NCI-H187 (cell line): ENCODE measurements at regions not wholly inside any gene's neighbourhood (a gene's known extent, or its start where the extent isn't known, plus 50 kb on each side); places are given as distances from the start of the nearest gene placed in this dataset.
"Not testable (repeated sequence)": the region's sequence is repeated elsewhere in the genome, so short reads cannot be mapped to it uniquely, and the experiment has no call there.

Source experiments
- DNase-seq, 2 experiments: peaks; one replicate each; lab custom pipeline; 2025; lab: John Stamatoyannopoulos, UW

DNA sequence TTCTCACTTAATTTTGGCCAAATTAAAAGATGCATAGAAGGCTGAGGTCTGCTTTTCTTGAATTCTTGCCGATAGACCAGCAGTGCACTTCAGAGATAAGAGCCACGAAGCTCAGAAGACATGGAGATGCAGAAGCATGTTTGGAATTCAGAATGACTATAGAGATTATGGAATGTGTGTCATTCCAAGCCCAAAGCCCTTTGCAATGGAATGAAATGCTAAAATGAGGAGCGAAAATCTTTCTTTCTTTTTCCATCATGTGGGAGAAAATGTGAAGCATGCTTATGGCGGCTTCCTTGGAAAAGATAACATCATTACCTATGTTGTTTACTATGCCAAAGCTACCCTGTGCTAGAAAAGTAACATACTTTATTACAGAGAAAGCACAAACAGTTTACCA, 257.0 kb upstream of the RNF32 start:
- no peak for DNase-seq

DNA sequence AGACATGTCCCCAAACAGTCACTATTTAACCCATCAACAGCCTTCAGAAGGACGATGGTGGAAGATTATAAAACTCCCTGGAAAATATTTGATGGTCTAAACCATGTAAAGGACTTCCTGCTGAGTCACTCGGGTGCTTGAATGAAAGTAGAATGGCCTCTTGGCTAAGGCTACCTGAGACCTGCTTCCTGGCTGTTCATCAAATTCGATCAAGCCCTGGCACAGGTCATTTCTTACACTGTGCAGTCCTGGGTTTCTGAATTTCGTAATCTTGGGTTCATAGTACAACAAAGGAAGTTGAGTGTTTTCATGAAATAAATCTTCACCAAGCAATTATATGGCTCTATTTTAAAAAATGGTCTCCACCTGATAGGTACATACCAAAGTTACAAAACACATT, 260.3 kb upstream of the RNF32 start:
- no peak for DNase-seq

- no peak for DNase-seq
Observed at GRCh38 chr7:156379324-156380070, 261.1 kb upstream of the RNF32 start.

GRCh38 chr7:156378806-156379205, 261.8 kb upstream of the RNF32 start:
- DNase-seq = no peak

- DNase-seq = no peak
Observed at GRCh38 chr7:156376317-156376716, 264.3 kb upstream of the RNF32 start.

- no peak for DNase-seq
Observed at GRCh38 chr7:156374335-156374734, 266.2 kb upstream of the RNF32 start.

DNA sequence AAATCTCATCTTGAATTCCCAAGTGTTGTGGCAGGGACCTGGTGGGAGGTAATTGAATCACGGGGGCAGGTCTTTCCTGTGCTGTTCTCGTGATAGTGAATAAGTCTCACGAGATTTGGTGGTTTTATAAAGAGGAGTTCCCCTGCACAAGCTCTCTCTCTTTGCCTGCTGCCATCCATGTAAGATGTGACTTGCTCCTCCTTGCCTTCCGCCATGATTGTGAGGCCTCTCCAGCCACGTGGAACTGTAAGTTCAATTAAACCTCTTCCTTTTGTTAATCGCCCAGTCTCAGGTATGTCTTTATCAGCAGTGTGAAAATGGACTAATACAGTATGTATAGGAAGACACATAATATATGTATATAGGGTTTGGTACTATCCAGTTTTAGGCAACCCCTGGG, 270.6 kb upstream of the RNF32 start:
- DNase-seq = not testable (repeated sequence)

DNA sequence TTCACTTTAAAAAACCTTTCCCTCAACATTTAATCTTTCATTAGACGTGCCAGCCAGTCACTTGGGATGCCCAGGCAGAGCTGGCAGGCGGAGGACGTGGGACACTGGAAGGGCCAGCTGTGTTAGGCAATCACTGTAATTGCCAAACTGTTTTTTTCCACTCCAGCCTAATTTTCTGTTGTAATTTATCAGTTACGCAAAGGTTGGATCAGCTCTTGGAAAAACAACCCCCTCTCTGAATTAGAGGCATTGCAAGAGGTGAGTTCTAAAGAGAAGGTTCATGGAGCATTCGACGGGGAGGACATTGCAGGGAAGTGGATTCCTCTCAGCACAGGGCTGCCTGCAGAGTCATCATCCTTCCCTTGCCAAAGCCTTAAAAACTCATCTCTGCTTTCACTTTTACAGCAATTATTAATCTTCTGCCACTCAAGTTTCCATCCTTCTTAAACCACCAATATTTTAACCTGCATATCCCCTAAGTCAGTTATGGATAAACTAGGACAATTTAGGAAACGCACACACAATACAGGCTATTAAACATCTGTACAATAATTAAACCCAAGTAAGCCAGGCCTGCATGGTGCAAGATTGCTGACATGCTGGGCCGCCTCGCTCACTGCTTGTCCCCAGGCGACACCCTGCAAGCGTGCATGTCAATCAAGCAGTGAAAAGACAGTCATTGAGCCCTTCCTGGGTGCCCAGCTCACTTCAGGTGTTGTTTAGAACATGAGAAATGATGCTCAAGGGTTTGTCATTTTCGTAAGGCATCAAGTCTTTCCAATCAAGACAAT, 272.3 kb upstream of the RNF32 start:
- no peak for DNase-seq

- DNase-seq = no peak
Observed at GRCh38 chr7:156363751-156364150, 276.8 kb upstream of the RNF32 start.

- no peak for DNase-seq
Observed at GRCh38 chr7:156360835-156361234, 279.7 kb upstream of the RNF32 start.

GRCh38 chr7:156356551-156356950, 284.0 kb upstream of the RNF32 start:
- DNase-seq = no peak

DNA sequence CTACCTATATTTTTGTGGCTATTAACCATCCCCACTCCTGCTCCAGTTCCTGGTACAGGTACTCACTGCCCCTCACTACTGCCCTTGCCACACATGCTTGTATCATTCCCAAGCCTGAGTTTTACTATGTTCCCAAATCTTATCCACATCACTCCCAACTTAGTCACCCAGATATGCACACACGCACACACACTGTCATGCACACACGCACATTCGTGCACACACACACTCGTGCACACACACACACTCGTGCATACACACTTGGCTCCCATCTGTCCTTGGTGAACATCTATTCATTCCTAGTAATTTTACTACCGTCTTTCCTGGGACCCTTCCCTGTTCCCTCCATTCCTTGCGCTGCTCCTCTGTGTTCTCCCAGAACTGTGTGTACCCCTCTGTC, 287.2 kb upstream of the RNF32 start:
- no peak for DNase-seq

DNA sequence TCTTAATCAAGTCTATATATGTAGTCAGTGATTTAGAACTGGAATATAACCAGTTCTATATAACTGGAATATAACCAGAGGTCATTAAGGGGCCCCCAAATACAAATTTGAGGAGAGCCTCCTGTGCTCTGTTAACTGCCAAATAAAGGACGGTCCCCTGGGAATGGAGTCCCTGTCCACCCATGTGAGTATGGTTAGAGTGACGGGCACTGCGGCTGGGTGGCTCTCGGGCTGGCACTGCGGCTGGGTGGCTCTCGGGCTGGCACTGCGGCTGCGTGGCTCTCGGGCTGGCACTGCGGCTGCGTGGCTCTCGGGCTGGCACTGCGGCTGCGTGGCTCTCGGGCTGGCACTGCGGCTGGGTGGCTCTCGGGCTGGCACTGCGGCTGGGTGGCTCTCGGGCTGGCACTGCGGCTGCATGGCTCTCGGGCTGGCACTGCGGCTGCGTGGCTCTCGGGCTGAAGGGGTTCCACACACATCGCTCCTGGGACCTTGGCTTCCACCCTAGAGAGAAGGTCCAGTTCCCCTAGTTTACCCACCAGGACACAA, 292.8 kb upstream of the RNF32 start:
- not testable (repeated sequence) for DNase-seq

- DNase-seq = no peak
Observed at GRCh38 chr7:156347132-156347531, 293.4 kb upstream of the RNF32 start.

GRCh38 chr7:156344595-156344994, 296.0 kb upstream of the RNF32 start:
- DNase-seq = no peak

- no peak for DNase-seq
Observed at GRCh38 chr7:156334636-156335035, 305.9 kb upstream of the RNF32 start.

DNA sequence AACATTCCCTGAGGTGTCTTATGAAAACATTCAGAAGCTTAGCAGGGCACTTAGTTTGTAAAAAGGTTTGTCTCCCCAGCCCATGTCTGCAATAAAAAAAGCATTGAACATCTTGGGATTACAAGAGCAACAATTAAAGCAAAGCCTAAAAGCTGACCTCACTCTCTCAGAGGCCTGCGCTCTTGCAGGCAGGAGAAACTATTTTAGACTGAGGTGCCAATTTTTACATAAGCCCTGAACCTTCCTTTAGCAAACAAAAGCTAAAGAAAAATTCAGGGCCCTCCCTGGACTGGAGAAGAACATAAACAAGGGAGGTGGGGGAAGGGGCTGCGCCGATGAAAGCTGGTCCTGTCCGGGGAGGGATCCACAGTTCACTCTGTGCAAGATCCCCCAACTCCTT, 312.7 kb upstream of the RNF32 start:
- DNase-seq = no peak

DNA sequence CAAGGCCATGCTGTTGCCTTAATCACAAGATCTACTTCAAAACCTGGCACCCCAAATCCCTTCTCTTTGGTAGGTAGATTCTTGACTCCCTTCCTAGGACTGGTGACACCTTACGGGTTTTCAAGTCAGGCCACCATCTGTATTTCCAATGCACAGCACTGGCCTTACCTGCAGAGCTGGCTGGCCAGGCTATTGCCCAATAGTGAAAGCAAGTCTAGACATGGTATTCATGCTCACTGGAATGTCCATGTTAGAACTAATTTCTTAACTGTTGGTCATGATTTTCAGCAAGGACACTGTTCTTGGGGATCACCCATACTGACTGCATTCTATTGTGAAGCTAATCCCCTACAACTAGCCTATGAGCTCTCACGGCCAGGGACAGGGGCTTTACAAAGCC, 313.1 kb upstream of the RNF32 start:
- DNase-seq = no peak

GRCh38 chr7:156324201-156324600, 316.4 kb upstream of the RNF32 start:
- no peak for DNase-seq

DNA sequence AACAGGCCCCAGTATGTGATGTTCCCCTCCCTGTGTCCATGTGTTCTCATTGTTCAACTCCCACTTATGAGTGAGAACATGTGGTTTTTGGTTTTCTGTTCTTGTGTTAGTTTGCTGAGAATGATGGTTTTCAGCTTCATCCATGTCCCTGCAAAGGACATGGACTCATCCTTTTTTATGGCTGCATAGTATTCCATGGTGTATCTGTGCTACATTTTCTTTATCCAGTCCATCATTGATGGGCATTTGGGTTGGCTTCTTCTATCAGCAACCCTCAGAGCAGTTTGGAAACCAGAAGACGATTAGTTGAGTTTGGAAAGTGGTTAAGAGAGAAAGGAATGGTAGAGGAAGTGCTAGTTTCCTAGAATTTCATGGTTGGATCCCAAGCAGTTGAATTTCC, 319.1 kb upstream of the RNF32 start:
- DNase-seq = not testable (repeated sequence)

DNA sequence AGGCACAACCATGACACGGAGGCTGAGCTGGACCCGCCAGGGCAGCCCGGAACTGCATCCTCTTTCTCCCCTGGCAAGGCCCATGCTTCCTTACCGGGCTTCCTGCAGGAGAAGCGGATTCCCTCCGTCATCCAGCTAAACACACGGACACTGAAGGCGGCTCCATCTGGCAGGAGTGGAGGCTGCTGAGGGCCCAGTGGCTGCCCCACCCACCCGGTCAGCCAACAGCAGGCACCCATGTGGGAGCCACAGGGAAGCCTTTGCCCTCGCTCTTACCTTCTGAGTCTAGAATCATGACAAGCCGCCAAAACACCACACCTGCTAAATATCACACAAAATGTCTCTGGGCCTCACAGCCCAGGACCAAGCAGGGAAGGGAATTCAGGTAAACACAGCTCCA, 321.6 kb upstream of the RNF32 start:
- no peak for DNase-seq

GRCh38 chr7:156318426-156318825, 322.1 kb upstream of the RNF32 start:
- DNase-seq = no peak

DNA sequence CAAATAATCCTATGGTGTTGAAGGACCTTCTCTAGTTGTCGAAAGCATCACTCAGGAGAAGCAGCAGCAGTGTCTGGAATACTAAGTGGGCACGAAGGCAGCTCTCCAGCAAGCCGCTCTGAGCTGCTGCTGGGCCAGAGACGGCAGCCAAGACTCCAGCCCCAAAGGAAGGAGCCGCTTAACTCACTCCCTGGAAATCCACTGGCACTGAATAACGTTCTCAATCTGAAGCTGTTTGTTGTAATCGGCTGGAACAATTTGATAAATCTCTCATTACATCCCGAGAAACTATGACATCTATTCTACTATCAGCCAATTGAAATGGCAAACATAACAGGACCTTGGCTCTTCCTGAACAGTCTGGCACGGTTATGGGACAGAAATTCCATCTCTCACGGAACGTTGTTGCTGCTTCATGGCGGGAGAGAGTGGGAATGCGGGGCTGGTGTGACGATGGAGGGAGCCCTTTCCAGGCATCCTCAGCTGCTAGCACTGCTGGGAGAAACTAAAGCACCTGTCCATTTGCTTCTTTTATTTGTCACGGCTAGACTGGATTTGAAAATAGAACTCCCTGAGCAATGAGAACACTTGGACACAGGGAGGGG, 331.5 kb upstream of the RNF32 start:
- DNase-seq = no peak
